GM23338 (cell line): ENCODE measurements at regions not wholly inside any gene's neighbourhood (a gene's known extent, or its start where the extent isn't known, plus 50 kb on each side); places are given as distances from the start of the nearest gene placed in this dataset.

Experiments used
- ATAC-seq: fragments of 200-7000 bp; cut with Tn5 transposase; 3 replicates; pipeline ENCODE4 v1.9.1; 2020
- DNase-seq: peaks from one replicate; pipeline ENCODE4 v3.0.0-alpha.2; 2015; ENCODE audit warnings: low spot score
- H2AFZ ChIP-seq: fragments of 200-600 bp; sonication (generic); 2 replicates; pipeline ENCODE4 v1.8.0; 2016; ENCODE audit warnings: antibody characterized with exemption, mild to moderate bottlenecking, moderate library complexity
- H3F3A ChIP-seq: fragments of 200-600 bp; sonication (generic); replicated peaks from 2 replicates; pipeline ENCODE4 v1.8.0; 2017; ENCODE audit warnings: antibody characterized with exemption, mixed run types, low read depth
- H3K27ac ChIP-seq: fragments of 200-600 bp; sonication (generic); 2 replicates; pipeline ENCODE4 v1.6.1; 2016; ENCODE audit warnings: low read depth
- H3K27me3 ChIP-seq: fragments of 200-600 bp; sonication (generic); 2 replicates; pipeline ENCODE4 v1.8.0; 2016; ENCODE audit warnings: mild to moderate bottlenecking, mixed run types, moderate library complexity; ENCODE audit not compliant: insufficient read depth
- H3K36me3 ChIP-seq: fragments of 200-600 bp; sonication (generic); 2 replicates; pipeline ENCODE4 v1.8.0; 2016; ENCODE audit warnings: mild to moderate bottlenecking; ENCODE audit not compliant: insufficient read depth
- H3K4me1 ChIP-seq: fragments of 200-600 bp; sonication (generic); 2 replicates; pipeline ENCODE4 v1.8.0; 2016; ENCODE audit warnings: mild to moderate bottlenecking, moderate library complexity; ENCODE audit not compliant: insufficient read depth
- H3K4me2 ChIP-seq: fragments of 200-600 bp; sonication (generic); 2 replicates; pipeline ENCODE4 v1.7.1; 2017; ENCODE audit warnings: mixed run types
- H3K4me3 ChIP-seq: fragments of 200-600 bp; sonication (generic); 2 replicates; pipeline ENCODE4 v1.6.1; 2016; ENCODE audit warnings: mixed run types
- H3K79me2 ChIP-seq: fragments of 200-600 bp; sonication (generic); replicated peaks from 2 replicates; pipeline ENCODE4 v1.8.0; 2017; ENCODE audit warnings: mild to moderate bottlenecking; ENCODE audit not compliant: insufficient read depth
- H3K9me2 ChIP-seq: fragments of 200-600 bp; sonication (generic); 2 replicates; pipeline ENCODE4 v1.8.0; 2017; ENCODE audit not compliant: insufficient read depth
- H4K20me1 ChIP-seq: fragments of 200-600 bp; sonication (generic); replicated peaks from 2 replicates; pipeline ENCODE4 v1.8.0; 2017; ENCODE audit warnings: mild to moderate bottlenecking; ENCODE audit not compliant: insufficient read depth
- H3K27ac Mint-ChIP-seq: 2 replicates; pipeline ENCODE4 v1.8.0; 2020; ENCODE audit warnings: inconsistent platforms, mild to moderate bottlenecking, moderate library complexity, mixed read lengths
- H3K27me3 Mint-ChIP-seq: 3 replicates; pipeline ENCODE4 v1.8.0; 2022; ENCODE audit warnings: low read depth, mild to moderate bottlenecking, moderate library complexity, mixed read lengths, inconsistent platforms; ENCODE audit not compliant: insufficient read depth, poor library complexity
- H3K36me3 Mint-ChIP-seq: 3 replicates; pipeline ENCODE4 v1.8.0; 2021; ENCODE audit warnings: low read depth, mild to moderate bottlenecking, inconsistent platforms, moderate library complexity, mixed read lengths
- H3K4me1 Mint-ChIP-seq: 3 replicates; pipeline ENCODE4 v1.8.0; 2020; ENCODE audit warnings: mild to moderate bottlenecking, inconsistent platforms, mixed read lengths
- H3K4me3 Mint-ChIP-seq: 3 replicates; pipeline ENCODE4 v1.8.0; 2021; ENCODE audit warnings: moderate library complexity, mild to moderate bottlenecking, inconsistent platforms, mixed read lengths
- H3K9me3 Mint-ChIP-seq: 3 replicates; pipeline ENCODE4 v1.8.0; 2020; ENCODE audit warnings: moderate library complexity, mild to moderate bottlenecking, inconsistent platforms, mixed read lengths
- CREB1 ChIP-seq: fragments of 250-450 bp; sonication (Bioruptor Pico); IDR thresholded peaks from 2 replicates; pipeline ENCODE4 v1.5.0; 2020; ENCODE audit warnings: low read depth, mild to moderate bottlenecking, moderate library complexity
- EZH2 ChIP-seq: fragments of 200-600 bp; sonication (generic); IDR thresholded peaks from one replicate; pipeline ENCODE4 v1.8.0; 2017; ENCODE audit warnings: antibody characterized with exemption, mild to moderate bottlenecking, low read depth; ENCODE audit not compliant: unreplicated experiment
- EZH2phosphoT487 ChIP-seq: fragments of 200-600 bp; sonication (generic); IDR thresholded peaks from one replicate; pipeline ENCODE4 v1.8.1; 2018; ENCODE audit warnings: antibody characterized with exemption; ENCODE audit not compliant: unreplicated experiment
- JUNB ChIP-seq: IDR thresholded peaks from one replicate; pipeline ENCODE4 v1.6.1; 2016; ENCODE audit warnings: antibody characterized with exemption; ENCODE audit not compliant: unreplicated experiment
- NANOG ChIP-seq: IDR thresholded peaks from 2 replicates; pipeline ENCODE4 v1.6.1; 2016; ENCODE audit warnings: antibody characterized with exemption, borderline replicate concordance
- POLR2AphosphoS5 ChIP-seq: IDR thresholded peaks from 2 replicates; pipeline ENCODE4 v1.6.1; 2016; ENCODE audit warnings: antibody characterized with exemption, low read depth
- STAT1 ChIP-seq: IDR thresholded peaks from one replicate; pipeline ENCODE4 v1.6.1; 2016; ENCODE audit warnings: antibody characterized with exemption; ENCODE audit not compliant: unreplicated experiment
- ZNF114 ChIP-seq: fragments of 250-450 bp; sonication (Bioruptor Pico); IDR thresholded peaks from 2 replicates; pipeline ENCODE4 v1.5.0; 2020; ENCODE audit warnings: mild to moderate bottlenecking, moderate library complexity
- ZNF331 ChIP-seq: fragments of 250-450 bp; sonication (Bioruptor Pico); IDR thresholded peaks from 2 replicates; pipeline ENCODE4 v1.5.0; 2020; ENCODE audit warnings: low read depth, mild to moderate bottlenecking, moderate library complexity
- TF ChIP-seq, protein P1 (sequence below), 2 experiments: fragments of 200-600 bp in 1 of 2; sonication (generic) in 1 of 2; conservative IDR thresholded peaks; 2 replicates each; pipeline versions ENCODE4 v1.5.1 to v1.6.1; 2016 to 2017; ENCODE audit warnings: antibody characterized with exemption in 2 of 2, low read depth in 2 of 2, mild to moderate bottlenecking in 2 of 2, moderate library complexity in 1 of 2
- TF ChIP-seq, protein P2 (sequence below): IDR thresholded peaks from one replicate; pipeline ENCODE4 v1.6.1; 2018; ENCODE audit warnings: antibody characterized with exemption; ENCODE audit not compliant: unreplicated experiment
- TF ChIP-seq, protein P3 (sequence below): fragments of 250-450 bp; sonication (Bioruptor Pico); IDR thresholded peaks from 2 replicates; pipeline ENCODE4 v1.5.0; 2020; ENCODE audit warnings: mild to moderate bottlenecking, moderate library complexity
- TF ChIP-seq, protein P4 (sequence below): IDR thresholded peaks from 2 replicates; pipeline ENCODE4 v1.6.1; 2016; ENCODE audit warnings: antibody characterized with exemption

DNA sequence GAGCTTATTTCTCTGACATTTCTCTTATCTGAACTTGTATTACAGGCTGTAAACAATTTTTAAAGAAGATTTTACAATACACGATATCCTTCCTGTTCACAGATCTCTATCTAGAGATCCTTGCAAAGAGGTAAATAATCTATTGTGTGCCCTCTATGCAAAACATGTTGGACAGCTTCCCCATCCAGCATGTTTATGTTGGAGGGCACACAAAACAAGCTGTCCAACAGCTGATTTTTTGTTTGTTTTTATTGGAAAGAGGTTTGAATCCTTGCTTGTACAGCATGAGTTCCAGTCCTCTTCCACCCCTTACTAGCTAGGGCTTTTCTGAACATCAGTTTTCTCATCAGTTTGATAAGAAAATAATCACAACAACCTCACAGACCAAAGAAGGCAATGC lies 62.3 kb upstream of the SYNDIG1 start:
- Histone ChIP-seq H3K4me1 (no peaks in the 10 kb centered on the region), H3K4me2 (no peak overlapping the region), H2AFZ (no peak overlapping the region), H3K36me3 (no peaks in the 10 kb centered on the region), H3K27me3 (no peaks in the 10 kb centered on the region), H3K79me2 (no peaks in the 10 kb centered on the region), H3F3A (no peaks in the 10 kb centered on the region), H3K4me3 (no peak overlapping the region), H3K9me2 (0 out of 2 replicates have a peak, but pooled peaks cover 7% of the 10 kb centered on the region), H4K20me1 (no peaks in the 10 kb centered on the region), H3K27ac (no peak overlapping the region)
- DNase-seq = no peak
- Mint-ChIP-seq H3K4me3 (no peak overlapping the region), H3K36me3 (no peaks in the 10 kb centered on the region), H3K27me3 (peaks cover 1% of the 10 kb centered on the region), H3K4me1 (no peaks in the 10 kb centered on the region), H3K27ac (no peak overlapping the region), H3K9me3 (peaks cover 3% of the 10 kb centered on the region; the same call in 2 of the 3 replicates)
- no peak for ATAC-seq
- TF ChIP-seq JUNB (no peak), CREB1 (no peak), NANOG (no peak), ZNF114 (CRISPR knock-in tag) (no peak), EZH2 (no peak), ZNF331 (CRISPR knock-in tag) (no peak), STAT1 (no peak), EZH2phosphoT487 (no peak), POLR2AphosphoS5 (no peak)
- TF ChIP-seq, protein P1, sequence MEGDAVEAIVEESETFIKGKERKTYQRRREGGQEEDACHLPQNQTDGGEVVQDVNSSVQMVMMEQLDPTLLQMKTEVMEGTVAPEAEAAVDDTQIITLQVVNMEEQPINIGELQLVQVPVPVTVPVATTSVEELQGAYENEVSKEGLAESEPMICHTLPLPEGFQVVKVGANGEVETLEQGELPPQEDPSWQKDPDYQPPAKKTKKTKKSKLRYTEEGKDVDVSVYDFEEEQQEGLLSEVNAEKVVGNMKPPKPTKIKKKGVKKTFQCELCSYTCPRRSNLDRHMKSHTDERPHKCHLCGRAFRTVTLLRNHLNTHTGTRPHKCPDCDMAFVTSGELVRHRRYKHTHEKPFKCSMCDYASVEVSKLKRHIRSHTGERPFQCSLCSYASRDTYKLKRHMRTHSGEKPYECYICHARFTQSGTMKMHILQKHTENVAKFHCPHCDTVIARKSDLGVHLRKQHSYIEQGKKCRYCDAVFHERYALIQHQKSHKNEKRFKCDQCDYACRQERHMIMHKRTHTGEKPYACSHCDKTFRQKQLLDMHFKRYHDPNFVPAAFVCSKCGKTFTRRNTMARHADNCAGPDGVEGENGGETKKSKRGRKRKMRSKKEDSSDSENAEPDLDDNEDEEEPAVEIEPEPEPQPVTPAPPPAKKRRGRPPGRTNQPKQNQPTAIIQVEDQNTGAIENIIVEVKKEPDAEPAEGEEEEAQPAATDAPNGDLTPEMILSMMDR (conservative IDR thresholded peaks at IDR 0.05; ENCODE audit: low read depth in 2 of 2) = no peak
- TF ChIP-seq, protein P2, sequence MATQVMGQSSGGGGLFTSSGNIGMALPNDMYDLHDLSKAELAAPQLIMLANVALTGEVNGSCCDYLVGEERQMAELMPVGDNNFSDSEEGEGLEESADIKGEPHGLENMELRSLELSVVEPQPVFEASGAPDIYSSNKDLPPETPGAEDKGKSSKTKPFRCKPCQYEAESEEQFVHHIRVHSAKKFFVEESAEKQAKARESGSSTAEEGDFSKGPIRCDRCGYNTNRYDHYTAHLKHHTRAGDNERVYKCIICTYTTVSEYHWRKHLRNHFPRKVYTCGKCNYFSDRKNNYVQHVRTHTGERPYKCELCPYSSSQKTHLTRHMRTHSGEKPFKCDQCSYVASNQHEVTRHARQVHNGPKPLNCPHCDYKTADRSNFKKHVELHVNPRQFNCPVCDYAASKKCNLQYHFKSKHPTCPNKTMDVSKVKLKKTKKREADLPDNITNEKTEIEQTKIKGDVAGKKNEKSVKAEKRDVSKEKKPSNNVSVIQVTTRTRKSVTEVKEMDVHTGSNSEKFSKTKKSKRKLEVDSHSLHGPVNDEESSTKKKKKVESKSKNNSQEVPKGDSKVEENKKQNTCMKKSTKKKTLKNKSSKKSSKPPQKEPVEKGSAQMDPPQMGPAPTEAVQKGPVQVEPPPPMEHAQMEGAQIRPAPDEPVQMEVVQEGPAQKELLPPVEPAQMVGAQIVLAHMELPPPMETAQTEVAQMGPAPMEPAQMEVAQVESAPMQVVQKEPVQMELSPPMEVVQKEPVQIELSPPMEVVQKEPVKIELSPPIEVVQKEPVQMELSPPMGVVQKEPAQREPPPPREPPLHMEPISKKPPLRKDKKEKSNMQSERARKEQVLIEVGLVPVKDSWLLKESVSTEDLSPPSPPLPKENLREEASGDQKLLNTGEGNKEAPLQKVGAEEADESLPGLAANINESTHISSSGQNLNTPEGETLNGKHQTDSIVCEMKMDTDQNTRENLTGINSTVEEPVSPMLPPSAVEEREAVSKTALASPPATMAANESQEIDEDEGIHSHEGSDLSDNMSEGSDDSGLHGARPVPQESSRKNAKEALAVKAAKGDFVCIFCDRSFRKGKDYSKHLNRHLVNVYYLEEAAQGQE = no peak
- TF ChIP-seq, protein P3, sequence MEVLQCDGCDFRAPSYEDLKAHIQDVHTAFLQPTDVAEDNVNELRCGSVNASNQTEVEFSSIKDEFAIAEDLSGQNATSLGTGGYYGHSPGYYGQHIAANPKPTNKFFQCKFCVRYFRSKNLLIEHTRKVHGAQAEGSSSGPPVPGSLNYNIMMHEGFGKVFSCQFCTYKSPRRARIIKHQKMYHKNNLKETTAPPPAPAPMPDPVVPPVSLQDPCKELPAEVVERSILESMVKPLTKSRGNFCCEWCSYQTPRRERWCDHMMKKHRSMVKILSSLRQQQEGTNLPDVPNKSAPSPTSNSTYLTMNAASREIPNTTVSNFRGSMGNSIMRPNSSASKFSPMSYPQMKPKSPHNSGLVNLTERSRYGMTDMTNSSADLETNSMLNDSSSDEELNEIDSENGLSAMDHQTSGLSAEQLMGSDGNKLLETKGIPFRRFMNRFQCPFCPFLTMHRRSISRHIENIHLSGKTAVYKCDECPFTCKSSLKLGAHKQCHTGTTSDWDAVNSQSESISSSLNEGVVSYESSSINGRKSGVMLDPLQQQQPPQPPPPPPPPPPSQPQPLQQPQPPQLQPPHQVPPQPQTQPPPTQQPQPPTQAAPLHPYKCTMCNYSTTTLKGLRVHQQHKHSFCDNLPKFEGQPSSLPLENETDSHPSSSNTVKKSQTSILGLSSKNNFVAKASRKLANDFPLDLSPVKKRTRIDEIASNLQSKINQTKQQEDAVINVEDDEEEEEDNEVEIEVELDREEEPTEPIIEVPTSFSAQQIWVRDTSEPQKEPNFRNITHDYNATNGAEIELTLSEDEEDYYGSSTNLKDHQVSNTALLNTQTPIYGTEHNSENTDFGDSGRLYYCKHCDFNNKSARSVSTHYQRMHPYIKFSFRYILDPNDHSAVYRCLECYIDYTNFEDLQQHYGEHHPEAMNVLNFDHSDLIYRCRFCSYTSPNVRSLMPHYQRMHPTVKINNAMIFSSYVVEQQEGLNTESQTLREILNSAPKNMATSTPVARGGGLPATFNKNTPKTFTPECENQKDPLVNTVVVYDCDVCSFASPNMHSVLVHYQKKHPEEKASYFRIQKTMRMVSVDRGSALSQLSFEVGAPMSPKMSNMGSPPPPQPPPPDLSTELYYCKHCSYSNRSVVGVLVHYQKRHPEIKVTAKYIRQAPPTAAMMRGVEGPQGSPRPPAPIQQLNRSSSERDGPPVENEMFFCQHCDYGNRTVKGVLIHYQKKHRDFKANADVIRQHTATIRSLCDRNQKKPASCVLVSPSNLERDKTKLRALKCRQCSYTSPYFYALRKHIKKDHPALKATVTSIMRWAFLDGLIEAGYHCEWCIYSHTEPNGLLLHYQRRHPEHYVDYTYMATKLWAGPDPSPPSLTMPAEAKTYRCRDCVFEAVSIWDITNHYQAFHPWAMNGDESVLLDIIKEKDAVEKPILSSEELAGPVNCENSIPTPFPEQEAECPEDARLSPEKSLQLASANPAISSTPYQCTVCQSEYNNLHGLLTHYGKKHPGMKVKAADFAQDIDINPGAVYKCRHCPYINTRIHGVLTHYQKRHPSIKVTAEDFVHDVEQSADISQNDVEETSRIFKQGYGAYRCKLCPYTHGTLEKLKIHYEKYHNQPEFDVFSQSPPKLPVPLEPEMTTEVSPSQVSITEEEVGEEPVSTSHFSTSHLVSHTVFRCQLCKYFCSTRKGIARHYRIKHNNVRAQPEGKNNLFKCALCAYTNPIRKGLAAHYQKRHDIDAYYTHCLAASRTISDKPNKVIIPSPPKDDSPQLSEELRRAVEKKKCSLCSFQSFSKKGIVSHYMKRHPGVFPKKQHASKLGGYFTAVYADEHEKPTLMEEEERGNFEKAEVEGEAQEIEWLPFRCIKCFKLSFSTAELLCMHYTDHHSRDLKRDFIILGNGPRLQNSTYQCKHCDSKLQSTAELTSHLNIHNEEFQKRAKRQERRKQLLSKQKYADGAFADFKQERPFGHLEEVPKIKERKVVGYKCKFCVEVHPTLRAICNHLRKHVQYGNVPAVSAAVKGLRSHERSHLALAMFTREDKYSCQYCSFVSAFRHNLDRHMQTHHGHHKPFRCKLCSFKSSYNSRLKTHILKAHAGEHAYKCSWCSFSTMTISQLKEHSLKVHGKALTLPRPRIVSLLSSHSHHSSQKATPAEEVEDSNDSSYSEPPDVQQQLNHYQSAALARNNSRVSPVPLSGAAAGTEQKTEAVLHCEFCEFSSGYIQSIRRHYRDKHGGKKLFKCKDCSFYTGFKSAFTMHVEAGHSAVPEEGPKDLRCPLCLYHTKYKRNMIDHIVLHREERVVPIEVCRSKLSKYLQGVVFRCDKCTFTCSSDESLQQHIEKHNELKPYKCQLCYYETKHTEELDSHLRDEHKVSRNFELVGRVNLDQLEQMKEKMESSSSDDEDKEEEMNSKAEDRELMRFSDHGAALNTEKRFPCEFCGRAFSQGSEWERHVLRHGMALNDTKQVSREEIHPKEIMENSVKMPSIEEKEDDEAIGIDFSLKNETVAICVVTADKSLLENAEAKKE (CRISPR knock-in tag) = no peak
- TF ChIP-seq, protein P4, sequence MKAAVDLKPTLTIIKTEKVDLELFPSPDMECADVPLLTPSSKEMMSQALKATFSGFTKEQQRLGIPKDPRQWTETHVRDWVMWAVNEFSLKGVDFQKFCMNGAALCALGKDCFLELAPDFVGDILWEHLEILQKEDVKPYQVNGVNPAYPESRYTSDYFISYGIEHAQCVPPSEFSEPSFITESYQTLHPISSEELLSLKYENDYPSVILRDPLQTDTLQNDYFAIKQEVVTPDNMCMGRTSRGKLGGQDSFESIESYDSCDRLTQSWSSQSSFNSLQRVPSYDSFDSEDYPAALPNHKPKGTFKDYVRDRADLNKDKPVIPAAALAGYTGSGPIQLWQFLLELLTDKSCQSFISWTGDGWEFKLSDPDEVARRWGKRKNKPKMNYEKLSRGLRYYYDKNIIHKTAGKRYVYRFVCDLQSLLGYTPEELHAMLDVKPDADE = no peak
